HG03103 (cell line): ENCODE measurements at regions not wholly inside any gene's neighbourhood (a gene's known extent, or its start where the extent isn't known, plus 50 kb on each side); places are given as distances from the start of the nearest gene placed in this dataset.

Source experiments
- ATAC-seq: cut with Tn5 transposase; IDR thresholded peaks from one replicate; pipeline ENCODE4 v1.9.1; 2021; ENCODE audit warnings: low read depth; ENCODE audit not compliant: unreplicated experiment

- ATAC-seq = no peak
Measured at GRCh38 chr4:156038772-156039171, 85.1 kb upstream of the CTSO start.

GRCh38 chr4:156036496-156036895, 82.8 kb upstream of the CTSO start:
- no peak for ATAC-seq

- ATAC-seq = no peak
Measured at GRCh38 chr4:156029691-156030090, 76.0 kb upstream of the CTSO start.

GRCh38 chr4:156021298-156021697, 67.6 kb upstream of the CTSO start:
- ATAC-seq = no peak

- no peak for ATAC-seq
Measured at GRCh38 chr4:156019246-156019645, 65.6 kb upstream of the CTSO start.

GRCh38 chr4:156018383-156018782, 64.7 kb upstream of the CTSO start:
- no peak for ATAC-seq

GRCh38 chr4:156015781-156016180, 62.1 kb upstream of the CTSO start:
- no peak for ATAC-seq

- ATAC-seq = no peak
Measured at GRCh38 chr4:156006192-156006591, 52.5 kb upstream of the CTSO start.
